Stimulated activated CD4-positive, alpha-beta T cell treated with anti-CD3 and anti-CD28 coated beads, Interleukin-4, amount 100 ng/mL, for 48 hours (primary cell): ENCODE measurements at regions not wholly inside any gene's neighbourhood (a gene's known extent, or its start where the extent isn't known, plus 50 kb on each side); places are given as distances from the start of the nearest gene placed in this dataset.

ENCODE experiments used
- DNase-seq, 2 donors: peaks; one replicate each; pipeline ENCODE4 v3.0.0-alpha.2; 2020; ENCODE audit warnings: low read depth in 2 of 2

GRCh38 chr20:22370137-22370536 is 214.2 kb downstream of the FOXA2 start:
- no peak for DNase-seq

- no peak for DNase-seq
Measured at GRCh38 chr20:22369100-22369499, 215.3 kb downstream of the FOXA2 start.

GRCh38 chr20:22368235-22368634 is 216.1 kb downstream of the FOXA2 start:
- DNase-seq = no peak

- DNase-seq = no peak
Measured at GRCh38 chr20:22366631-22367030, 217.7 kb downstream of the FOXA2 start.

- no peak for DNase-seq
Measured at GRCh38 chr20:22354647-22355046, 229.7 kb downstream of the FOXA2 start.

- DNase-seq = no peak
Measured at GRCh38 chr20:22353586-22353985, 230.8 kb downstream of the FOXA2 start.

- DNase-seq = no peak
Measured at GRCh38 chr20:22352019-22352418, 232.4 kb downstream of the FOXA2 start.

- DNase-seq = no peak
Measured at GRCh38 chr20:22350624-22351023, 233.7 kb downstream of the FOXA2 start.

- no peak for DNase-seq
Measured at GRCh38 chr20:22348010-22348409, 236.4 kb downstream of the FOXA2 start.

GRCh38 chr20:22346716-22347115 is 237.7 kb downstream of the FOXA2 start:
- DNase-seq = no peak

- DNase-seq = no peak
Measured at GRCh38 chr20:22343612-22344011, 240.8 kb downstream of the FOXA2 start.

- DNase-seq = no peak
Measured at GRCh38 chr20:22342410-22342809, 242.0 kb downstream of the FOXA2 start.

- DNase-seq = no peak
Measured at GRCh38 chr20:22341508-22341907, 242.9 kb downstream of the FOXA2 start.

- no peak for DNase-seq
Measured at GRCh38 chr20:22339946-22340345, 244.4 kb downstream of the FOXA2 start.

- peak; percentile 11 to 12 for DNase-seq
Measured at GRCh38 chr20:22339091-22339881, 245.1 kb downstream of the FOXA2 start.

GRCh38 chr20:22338140-22338708 is 246.1 kb downstream of the FOXA2 start:
- no peak for DNase-seq

- DNase-seq = no peak
Measured at GRCh38 chr20:22335210-22335609, 249.2 kb downstream of the FOXA2 start.

- DNase-seq = peak in 1 of 2 donors; percentile 24
Measured at GRCh38 chr20:22333885-22334545, 250.4 kb downstream of the FOXA2 start.

- no peak for DNase-seq
Measured at GRCh38 chr20:22324505-22324904, 259.9 kb downstream of the FOXA2 start.

- DNase-seq = no peak
Measured at GRCh38 chr20:22322513-22322912, 261.9 kb downstream of the FOXA2 start.

GRCh38 chr20:22321191-22321590 is 263.2 kb downstream of the FOXA2 start:
- no peak for DNase-seq

- no peak for DNase-seq
Measured at GRCh38 chr20:22320245-22320915, 264.0 kb downstream of the FOXA2 start.
